ENCODE measurements at regions not wholly inside any gene's neighbourhood (a gene's known extent, or its start where the extent isn't known, plus 50 kb on each side); places are given as distances from the start of the nearest gene placed in this dataset.
"Not testable (repeated sequence)": the region's sequence is repeated elsewhere in the genome, so short reads cannot be mapped to it uniquely, and the experiment has no call there.

DNA sequence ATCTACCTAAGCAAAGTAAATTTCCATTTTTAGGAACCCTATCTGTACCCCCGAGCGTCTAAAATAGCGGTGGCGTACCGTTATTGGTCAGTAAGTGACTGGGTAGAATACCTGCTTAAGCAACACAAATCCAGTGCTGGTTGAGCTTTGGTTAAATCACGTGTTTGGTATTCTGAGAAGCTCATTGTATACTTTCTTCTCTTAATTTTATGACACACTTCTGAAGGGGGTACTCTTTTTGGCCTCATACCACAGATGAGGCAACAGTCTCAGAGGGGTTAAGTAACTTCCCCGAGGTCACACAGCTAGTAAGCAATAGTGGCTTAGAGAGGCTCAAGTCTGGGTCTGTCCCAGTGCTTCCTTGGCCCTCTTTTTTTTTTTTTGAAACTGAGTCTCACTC, 151.2 kb downstream of the TFAP2C start:
- WGBS (ENCODE audit: insufficient coverage, low coverage, low lambda C conversion rate, missing lambda C conversion rate), result 54% methylated on average over 7 of the region's 7 CpGs
- intact Hi-C loops (cut with DNase I), result no loop called here
- ATAC-seq (no peak), DNase-seq (no peak)
- Histone ChIP-seq H3K27me3 (no peaks in the 10 kb centered on the region), H3K36me3 (no peaks in the 10 kb centered on the region), H3K27ac (no peak overlapping the region), H3K4me3 (no peak overlapping the region), H3K9me3 (no peaks in the 10 kb centered on the region), H3K4me1 (peaks cover 0 to 19% (median 5%) of the 10 kb centered on the region in 4 donors)
- TF ChIP-seq, protein P1, sequence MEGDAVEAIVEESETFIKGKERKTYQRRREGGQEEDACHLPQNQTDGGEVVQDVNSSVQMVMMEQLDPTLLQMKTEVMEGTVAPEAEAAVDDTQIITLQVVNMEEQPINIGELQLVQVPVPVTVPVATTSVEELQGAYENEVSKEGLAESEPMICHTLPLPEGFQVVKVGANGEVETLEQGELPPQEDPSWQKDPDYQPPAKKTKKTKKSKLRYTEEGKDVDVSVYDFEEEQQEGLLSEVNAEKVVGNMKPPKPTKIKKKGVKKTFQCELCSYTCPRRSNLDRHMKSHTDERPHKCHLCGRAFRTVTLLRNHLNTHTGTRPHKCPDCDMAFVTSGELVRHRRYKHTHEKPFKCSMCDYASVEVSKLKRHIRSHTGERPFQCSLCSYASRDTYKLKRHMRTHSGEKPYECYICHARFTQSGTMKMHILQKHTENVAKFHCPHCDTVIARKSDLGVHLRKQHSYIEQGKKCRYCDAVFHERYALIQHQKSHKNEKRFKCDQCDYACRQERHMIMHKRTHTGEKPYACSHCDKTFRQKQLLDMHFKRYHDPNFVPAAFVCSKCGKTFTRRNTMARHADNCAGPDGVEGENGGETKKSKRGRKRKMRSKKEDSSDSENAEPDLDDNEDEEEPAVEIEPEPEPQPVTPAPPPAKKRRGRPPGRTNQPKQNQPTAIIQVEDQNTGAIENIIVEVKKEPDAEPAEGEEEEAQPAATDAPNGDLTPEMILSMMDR (IDR thresholded peaks at IDR 0.05), result no peak
- no peak for TF ChIP-seq POLR2A (IDR thresholded peaks at IDR 0.05)

DNA sequence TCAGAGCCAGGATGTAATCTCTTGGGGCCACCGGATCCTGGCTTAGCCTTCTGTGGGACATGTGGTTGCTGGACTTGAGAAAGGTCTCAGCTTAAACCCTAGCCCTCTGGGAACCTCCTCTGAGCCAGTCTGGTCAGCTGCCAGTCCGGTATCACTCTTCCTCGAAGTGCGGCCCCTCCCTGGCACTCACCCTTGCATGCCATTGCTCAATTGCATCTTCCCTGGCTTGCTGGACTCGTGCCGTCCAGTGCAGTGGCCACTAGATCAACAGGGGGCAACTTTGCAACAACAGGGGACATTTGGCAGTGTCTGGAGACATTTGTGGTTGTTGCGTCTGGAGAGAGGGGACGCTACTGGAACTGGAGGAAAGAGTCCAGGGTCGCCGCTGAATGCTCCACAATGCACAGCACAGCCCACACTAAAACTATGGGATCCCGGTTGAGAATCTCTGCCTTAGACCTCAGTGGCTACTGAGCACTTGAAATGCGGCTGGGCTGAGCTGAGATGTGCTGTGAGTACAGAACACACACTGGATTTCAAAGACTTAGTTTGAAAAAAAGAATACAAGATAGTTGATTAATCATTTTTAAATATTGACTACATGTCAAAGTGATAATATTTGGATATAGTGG, 152.1 kb downstream of the TFAP2C start:
- Histone ChIP-seq H3K36me3 (no peaks in the 10 kb centered on the region), H3K4me1 (peaks cover 0 to 19% (median 5%) of the 10 kb centered on the region in 4 donors), H3K27ac (no peak overlapping the region), H3K27me3 (no peaks in the 10 kb centered on the region), H3K9me3 (no peaks in the 10 kb centered on the region), H3K4me3 (no peak overlapping the region)
- intact Hi-C loops (cut with DNase I), result no loop called here
- no peak for TF ChIP-seq POLR2A (IDR thresholded peaks at IDR 0.05)
- TF ChIP-seq, protein P1 (IDR thresholded peaks at IDR 0.05), result no peak
- 31% methylated on average over 10 of the region's 12 CpGs for WGBS (ENCODE audit: insufficient coverage, low coverage, low lambda C conversion rate, missing lambda C conversion rate)
- ATAC-seq (peak; percentile 57 to 71 (median 68)), DNase-seq (no peak)

DNA sequence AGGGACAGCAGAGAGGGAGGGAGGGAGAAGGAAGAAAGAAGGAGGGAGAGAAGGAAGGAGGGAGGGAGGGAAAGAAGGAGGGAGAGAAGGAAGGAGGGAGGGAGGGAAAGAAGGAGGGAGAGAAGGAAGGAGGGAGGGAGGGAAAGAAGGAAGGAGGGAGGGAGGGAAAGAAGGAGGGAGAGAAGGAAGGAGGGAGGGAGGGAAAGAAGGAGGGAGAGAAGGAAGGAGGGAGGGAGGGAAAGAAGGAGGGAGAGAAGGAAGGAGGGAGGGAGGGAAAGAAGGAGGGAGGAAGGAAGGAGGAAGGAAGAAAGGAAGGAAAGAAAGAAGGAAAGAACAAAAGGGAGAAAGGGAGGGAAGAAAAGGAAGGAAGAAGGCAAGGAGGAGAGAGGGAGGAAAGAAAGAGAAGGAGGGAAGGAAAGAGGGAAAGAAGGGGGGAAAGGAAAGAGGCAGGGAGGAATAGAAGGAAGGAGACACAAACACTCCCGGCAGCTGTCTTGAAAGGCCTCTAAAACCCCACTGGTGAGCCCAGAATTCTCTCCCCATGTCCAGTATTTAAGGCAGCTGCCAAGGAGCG, 153.0 kb downstream of the TFAP2C start:
- ATAC-seq; H3K36me3 ChIP-seq; intact Hi-C loops (cut with DNase I); DNase-seq; H3K4me3 ChIP-seq; H3K27me3 ChIP-seq; H3K27ac ChIP-seq; H3K9me3 ChIP-seq: not testable (repeated sequence)
- peaks cover 0 to 19% (median 6%) of the 10 kb centered on the region in 4 donors for H3K4me1 ChIP-seq
- WGBS (ENCODE audit: insufficient coverage, low coverage, low lambda C conversion rate, missing lambda C conversion rate), result 100% methylated on average over 1 of the region's 2 CpGs

DNA sequence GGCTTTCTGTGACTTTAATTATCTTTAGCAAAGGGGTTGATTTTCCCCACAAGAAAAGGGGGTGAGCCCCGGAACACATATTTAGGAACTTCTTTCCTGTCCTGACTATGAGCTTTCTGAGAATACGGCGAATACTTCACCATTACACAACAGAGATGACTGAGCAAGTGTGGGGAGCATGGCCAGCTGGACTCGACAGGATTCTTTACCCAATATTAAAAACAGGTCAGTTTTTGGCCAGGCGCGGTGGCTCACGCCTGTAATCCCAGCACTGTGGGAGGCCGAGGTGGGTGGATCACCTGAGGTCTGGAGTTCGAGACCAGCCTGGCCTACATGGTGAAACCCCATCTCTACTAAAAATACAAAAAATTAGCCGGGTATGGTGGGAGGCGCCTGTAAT, 153.7 kb downstream of the TFAP2C start:
- H3K4me3 ChIP-seq; H3K9me3 ChIP-seq; H3K27me3 ChIP-seq; H3K27ac ChIP-seq; H3K36me3 ChIP-seq; ATAC-seq; intact Hi-C loops (cut with DNase I); DNase-seq: not testable (repeated sequence)
- H3K4me1 ChIP-seq, result peaks cover 0 to 25% (median 9%) of the 10 kb centered on the region in 4 donors
- WGBS (ENCODE audit: insufficient coverage, low coverage, low lambda C conversion rate, missing lambda C conversion rate), result 73% methylated on average over 4 of the region's 11 CpGs

DNA sequence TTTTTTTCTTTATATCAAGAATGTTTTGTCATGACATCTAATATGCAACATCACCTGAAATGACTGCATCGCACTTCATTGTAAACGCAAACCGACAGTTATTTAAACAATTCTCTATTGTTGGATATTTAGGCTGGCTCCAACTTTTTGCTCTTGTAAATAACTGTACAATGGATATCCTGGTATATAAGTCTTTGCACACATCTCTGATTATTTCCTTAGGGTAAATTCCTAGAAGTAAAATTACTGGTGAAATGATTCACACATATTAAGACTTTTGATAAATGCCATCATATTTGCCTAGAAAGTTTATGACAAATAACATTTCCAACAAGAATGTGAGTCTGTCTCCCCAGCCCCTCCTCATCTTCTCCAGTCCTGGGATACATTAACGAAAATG, 154.7 kb downstream of the TFAP2C start:
- no peaks in the 10 kb centered on the region for H3K9me3 ChIP-seq
- ATAC-seq, result no peak
- H3K27me3 ChIP-seq, result no peaks in the 10 kb centered on the region
- TF ChIP-seq, protein P1 (IDR thresholded peaks at IDR 0.05), result no peak
- TF ChIP-seq POLR2A (IDR thresholded peaks at IDR 0.05), result no peak
- H3K36me3 ChIP-seq, result no peaks in the 10 kb centered on the region
- intact Hi-C loops (cut with DNase I), result no loop called here
- no peak for DNase-seq
- 72% methylated on average over 4 of the region's 4 CpGs for WGBS (ENCODE audit: insufficient coverage, low coverage, low lambda C conversion rate, missing lambda C conversion rate)
- H3K4me1 ChIP-seq, result peaks cover 0 to 32% (median 14%) of the 10 kb centered on the region in 4 donors
- H3K4me3 ChIP-seq, result no peak overlapping the region
- H3K27ac ChIP-seq, result no peak overlapping the region

All from right lobe of liver (tissue), 6 donors.